NT2/D1 (cell line): ENCODE measurements at regions not wholly inside any gene's neighbourhood (a gene's known extent, or its start where the extent isn't known, plus 50 kb on each side); places are given as distances from the start of the nearest gene placed in this dataset.

Experiments
- YY1 ChIP-seq: IDR thresholded peaks from 2 replicates; pipeline ENCODE4 v1.6.1; 2011; ENCODE audit not compliant: insufficient read length, insufficient read depth
- ZNF274 ChIP-seq: IDR thresholded peaks from 2 replicates; pipeline ENCODE4 v1.6.1; 2011; ENCODE audit warnings: mild to moderate bottlenecking, low read depth, low read length

GRCh38 chr1:43073490-43074230, 98.4 kb downstream of the EBNA1BP2 start:
- TF ChIP-seq YY1 = no peak
- TF ChIP-seq ZNF274 = no peak
